Esophagus muscularis mucosa (tissue), 4 donors: ENCODE measurements at regions not wholly inside any gene's neighbourhood (a gene's known extent, or its start where the extent isn't known, plus 50 kb on each side); places are given as distances from the start of the nearest gene placed in this dataset.

Experiments used
- EP300 ChIP-seq: sonication (generic); formaldehyde crosslinking; IDR thresholded peaks from one replicate; pipeline ENCODE4 v1.6.1; 2017; ENCODE audit warnings: antibody characterized with exemption
- POLR2A ChIP-seq: fragments of 450-650 bp; IDR thresholded peaks from one replicate; pipeline ENCODE4 v1.6.1; 2017; ENCODE audit warnings: antibody characterized with exemption, moderate library complexity, mild to moderate bottlenecking, low read depth
- POLR2AphosphoS5 ChIP-seq, 2 donors: sonication (generic); formaldehyde crosslinking; IDR thresholded peaks; one replicate each; pipeline ENCODE4 v1.6.1; 2017; ENCODE audit warnings: antibody characterized with exemption in 2 of 2
- TF ChIP-seq, protein P1 (sequence below), 3 experiments: fragments of 200-600 bp in 2 of 3; fragments of 450-650 bp in 1 of 3; sonication (generic) in 2 of 3; IDR thresholded peaks; one replicate each; pipeline ENCODE4 v1.5.1; 2017 to 2019; ENCODE audit warnings: antibody characterized with exemption in 3 of 3, mild to moderate bottlenecking in 2 of 3, moderate library complexity in 1 of 3

DNA sequence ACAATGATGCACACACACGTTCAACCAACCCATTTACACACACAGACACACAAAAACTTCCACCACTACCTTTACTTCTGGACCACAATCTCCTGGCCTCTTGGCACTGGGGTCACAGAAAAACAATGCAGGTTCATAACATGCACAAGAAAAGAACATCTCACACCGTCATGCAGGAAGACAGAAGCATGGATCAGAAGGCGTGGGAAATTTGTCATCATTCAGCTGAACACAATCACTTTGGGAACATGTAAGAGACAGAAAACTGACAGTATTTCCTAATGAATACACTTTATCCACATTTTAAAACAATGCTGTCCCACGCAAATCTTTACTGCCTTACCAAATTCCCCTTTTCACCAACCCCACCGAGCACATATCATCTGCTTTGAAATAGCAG lies 501.9 kb upstream of the KLHL29 start:
- TF ChIP-seq POLR2AphosphoS5 (IDR thresholded peaks at IDR 0.05): no peak
- TF ChIP-seq, protein P1, sequence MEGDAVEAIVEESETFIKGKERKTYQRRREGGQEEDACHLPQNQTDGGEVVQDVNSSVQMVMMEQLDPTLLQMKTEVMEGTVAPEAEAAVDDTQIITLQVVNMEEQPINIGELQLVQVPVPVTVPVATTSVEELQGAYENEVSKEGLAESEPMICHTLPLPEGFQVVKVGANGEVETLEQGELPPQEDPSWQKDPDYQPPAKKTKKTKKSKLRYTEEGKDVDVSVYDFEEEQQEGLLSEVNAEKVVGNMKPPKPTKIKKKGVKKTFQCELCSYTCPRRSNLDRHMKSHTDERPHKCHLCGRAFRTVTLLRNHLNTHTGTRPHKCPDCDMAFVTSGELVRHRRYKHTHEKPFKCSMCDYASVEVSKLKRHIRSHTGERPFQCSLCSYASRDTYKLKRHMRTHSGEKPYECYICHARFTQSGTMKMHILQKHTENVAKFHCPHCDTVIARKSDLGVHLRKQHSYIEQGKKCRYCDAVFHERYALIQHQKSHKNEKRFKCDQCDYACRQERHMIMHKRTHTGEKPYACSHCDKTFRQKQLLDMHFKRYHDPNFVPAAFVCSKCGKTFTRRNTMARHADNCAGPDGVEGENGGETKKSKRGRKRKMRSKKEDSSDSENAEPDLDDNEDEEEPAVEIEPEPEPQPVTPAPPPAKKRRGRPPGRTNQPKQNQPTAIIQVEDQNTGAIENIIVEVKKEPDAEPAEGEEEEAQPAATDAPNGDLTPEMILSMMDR (IDR thresholded peaks at IDR 0.05): no peak
- TF ChIP-seq EP300: no peak
- TF ChIP-seq POLR2A: no peak
